SK-N-MC (cell line): ENCODE measurements at regions not wholly inside any gene's neighbourhood (a gene's known extent, or its start where the extent isn't known, plus 50 kb on each side); places are given as distances from the start of the nearest gene placed in this dataset.

Experiments used
- EZH2 ChIP-seq: fragments of 200-600 bp; sonication (generic); IDR thresholded peaks from one replicate; pipeline ENCODE4 v1.6.1; 2017; ENCODE audit warnings: antibody characterized with exemption
- POLR2AphosphoS5 ChIP-seq: IDR thresholded peaks from 2 replicates; pipeline ENCODE4 v1.6.1; 2012; ENCODE audit warnings: mild to moderate bottlenecking, low read depth, low read length, borderline replicate concordance

GRCh38 chr2:19683556-19683955, 218.2 kb downstream of the TTC32 start:
- TF ChIP-seq EZH2 (no peak), POLR2AphosphoS5 (no peak)
